IMR-90 (cell line): ENCODE measurements at regions not wholly inside any gene's neighbourhood (a gene's known extent, or its start where the extent isn't known, plus 50 kb on each side); places are given as distances from the start of the nearest gene placed in this dataset.

ENCODE experiments used
- ATAC-seq: fragments of 200-7000 bp; cut with Tn5 transposase; 2 replicates; pipeline ENCODE4 v1.9.1; 2020; ENCODE audit warnings: low read depth, mild to moderate bottlenecking, moderate library complexity
- BruUV-seq: library from RNA; stranded (reverse); fragments of 400-500 nt; replicated peaks from 2 replicates; lab custom pipeline; 2021; lab: Mats Ljungman, UMichigan
- CTCF ChIA-PET: fragments of 300-600 bp; formaldehyde crosslinking; extraction: SDS; loops from one replicate; lab custom pipeline; 2021; ENCODE audit warnings: antibody characterized with exemption; lab: Yijun Ruan, JAX
- POLR2A ChIA-PET: fragments of 300-600 bp; sonication (Branson Sonifier 250); formaldehyde crosslinking; loops from one replicate; lab custom pipeline; 2022; ENCODE audit warnings: antibody characterized with exemption; ENCODE audit not compliant: unreplicated experiment; lab: Charles Lee
- DNase-seq: peaks from one replicate; pipeline ENCODE4 v3.0.0; 2013
- H2AFZ ChIP-seq: replicated peaks from 2 replicates; pipeline ENCODE3; 2013; ENCODE audit warnings: low read length, mild to moderate bottlenecking; ENCODE audit not compliant: poor library complexity
- H2AK5ac ChIP-seq: 2 replicates; pipeline ENCODE4 v1.6.1; 2013; ENCODE audit warnings: low read depth, low read length, inconsistent platforms
- H2AK9ac ChIP-seq: replicated peaks from 2 replicates; pipeline ENCODE3; 2013; ENCODE audit warnings: mild to moderate bottlenecking, low read depth, low read length, moderate library complexity; ENCODE audit not compliant: poor library complexity
- H2BK120ac ChIP-seq: 2 replicates; pipeline ENCODE4 v1.6.1; 2013; ENCODE audit warnings: low read depth, low read length, inconsistent platforms
- H2BK15ac ChIP-seq: 3 replicates; pipeline ENCODE4 v1.6.1; 2013; ENCODE audit warnings: low read depth, low read length, inconsistent platforms
- H2BK20ac ChIP-seq: 2 replicates; pipeline ENCODE4 v1.6.1; 2013; ENCODE audit warnings: low read depth, mild to moderate bottlenecking, inconsistent platforms, low read length, moderate library complexity
- H2BK5ac ChIP-seq: 2 replicates; pipeline ENCODE4 v1.6.1; 2013; ENCODE audit warnings: mild to moderate bottlenecking, low read depth, low read length, inconsistent platforms; ENCODE audit not compliant: poor library complexity, severe bottlenecking
- H3K14ac ChIP-seq: replicated peaks from 2 replicates; pipeline ENCODE4 v1.6.1; 2013; ENCODE audit warnings: low read depth, low read length, inconsistent platforms
- H3K18ac ChIP-seq: 2 replicates; pipeline ENCODE4 v1.6.1; 2013; ENCODE audit warnings: low read depth, low read length, control low read depth
- H3K23ac ChIP-seq: 2 replicates; pipeline ENCODE4 v1.6.1; 2013; ENCODE audit warnings: low read depth, low read length, inconsistent platforms
- H3K27ac ChIP-seq: 2 replicates; pipeline ENCODE4 v1.5.1; 2013; ENCODE audit warnings: mild to moderate bottlenecking, control low read depth, low read length; ENCODE audit not compliant: insufficient read depth
- H3K27me3 ChIP-seq: 2 replicates; pipeline ENCODE4 v1.6.1; 2013; ENCODE audit warnings: low read length; ENCODE audit not compliant: control insufficient read depth, insufficient read depth
- H3K36me3 ChIP-seq: 2 replicates; pipeline ENCODE4 v1.6.1; 2013; ENCODE audit warnings: low read length, mixed read lengths; ENCODE audit not compliant: control insufficient read depth, insufficient read depth
- H3K4ac ChIP-seq: 2 replicates; pipeline ENCODE4 v1.6.1; 2013; ENCODE audit warnings: low read depth, low read length, inconsistent platforms
- H3K4me1 ChIP-seq: 2 replicates; pipeline ENCODE4 v1.6.1; 2013; ENCODE audit warnings: low read length, mixed read lengths; ENCODE audit not compliant: control insufficient read depth, insufficient read depth
- H3K4me2 ChIP-seq: 2 replicates; pipeline ENCODE4 v1.6.1; 2013; ENCODE audit warnings: low read depth, mild to moderate bottlenecking, control low read depth, low read length, moderate library complexity
- H3K4me3 ChIP-seq: 2 replicates; pipeline ENCODE4 v1.5.1; 2013; ENCODE audit warnings: low read depth, mild to moderate bottlenecking, control low read depth, low read length, moderate library complexity; ENCODE audit not compliant: insufficient read depth
- H3K56ac ChIP-seq: 2 replicates; pipeline ENCODE4 v1.6.1; 2013; ENCODE audit warnings: low read length, inconsistent platforms; ENCODE audit not compliant: insufficient read depth; ENCODE audit errors: extremely low read depth
- H3K79me1 ChIP-seq, 2 experiments: 2 replicates each; pipeline ENCODE4 v1.6.1; 2013; ENCODE audit warnings: low read length in 2 of 2, inconsistent platforms in 1 of 2, low read depth in 1 of 2
- H3K9ac ChIP-seq: 2 replicates; pipeline ENCODE4 v1.6.1; 2013; ENCODE audit warnings: low read depth, low read length, control low read depth
- H3K9me1 ChIP-seq: 2 replicates; pipeline ENCODE4 v1.6.1; 2013; ENCODE audit warnings: low read length, inconsistent platforms; ENCODE audit not compliant: insufficient read depth
- H3K9me3 ChIP-seq: 2 replicates; pipeline ENCODE4 v1.6.1; 2013; ENCODE audit warnings: low read length; ENCODE audit not compliant: control insufficient read depth, insufficient read depth
- H4K20me1 ChIP-seq: 2 replicates; pipeline ENCODE4 v1.6.1; 2013; ENCODE audit warnings: low read length, inconsistent platforms; ENCODE audit not compliant: insufficient read depth
- H4K5ac ChIP-seq: 2 replicates; pipeline ENCODE4 v1.6.1; 2013; ENCODE audit warnings: mild to moderate bottlenecking, low read depth, low read length, control low read depth
- H4K8ac ChIP-seq, 2 experiments: 2 replicates each; pipeline ENCODE4 v1.6.1; 2013; ENCODE audit warnings: low read depth in 2 of 2, low read length in 2 of 2, control low read depth in 1 of 2, inconsistent platforms in 1 of 2
- H4K91ac ChIP-seq: 2 replicates; pipeline ENCODE4 v1.6.1; 2013; ENCODE audit warnings: low read depth, low read length, inconsistent platforms; ENCODE audit not compliant: insufficient read depth
- BHLHE40 ChIP-seq: fragments of 150-350 bp; IDR thresholded peaks from 2 replicates; pipeline ENCODE4 v1.6.1; 2016; ENCODE audit warnings: mild to moderate bottlenecking, low read depth, low read length
- CEBPB ChIP-seq: IDR thresholded peaks from 2 replicates; pipeline ENCODE4 v1.6.1; 2012; ENCODE audit warnings: low read depth, low read length, improper control_type of control experiment
- CHD1 ChIP-seq: IDR thresholded peaks from 2 replicates; pipeline ENCODE4 v1.6.1; 2012; ENCODE audit warnings: low read depth, low read length, improper control_type of control experiment
- CTCF ChIP-seq: conservative IDR thresholded peaks from 2 replicates; pipeline ENCODE4 v1.5.1; 2012; ENCODE audit warnings: mild to moderate bottlenecking, low read depth, low read length, improper control_type of control experiment
- FOS ChIP-seq: fragments of 150-350 bp; IDR thresholded peaks from 2 replicates; pipeline ENCODE4 v1.6.1; 2016; ENCODE audit warnings: low read depth, low read length
- MAFK ChIP-seq: IDR thresholded peaks from 2 replicates; pipeline ENCODE4 v1.6.1; 2012; ENCODE audit warnings: low read depth, low read length, improper control_type of control experiment
- MAZ ChIP-seq: IDR thresholded peaks from 2 replicates; pipeline ENCODE4 v1.6.1; 2012; ENCODE audit warnings: low read depth, mild to moderate bottlenecking, low read length, improper control_type of control experiment, moderate library complexity, borderline replicate concordance
- MXI1 ChIP-seq: IDR thresholded peaks from 2 replicates; pipeline ENCODE4 v1.6.1; 2012; ENCODE audit warnings: low read depth, mild to moderate bottlenecking, low read length, moderate library complexity, borderline replicate concordance
- NFE2L2 ChIP-seq: fragments of 150-350 bp; IDR thresholded peaks from 2 replicates; pipeline ENCODE4 v1.6.1; 2016; ENCODE audit warnings: low read depth, mild to moderate bottlenecking, low read length
- POLR2A ChIP-seq: IDR thresholded peaks from 2 replicates; pipeline ENCODE4 v1.6.1; 2012; ENCODE audit warnings: mild to moderate bottlenecking, low read depth, low read length
- RAD21 ChIP-seq: IDR thresholded peaks from 2 replicates; pipeline ENCODE4 v1.6.1; 2012; ENCODE audit warnings: low read length, improper control_type of control experiment
- RCOR1 ChIP-seq: IDR thresholded peaks from 2 replicates; pipeline ENCODE4 v1.6.1; 2012; ENCODE audit warnings: mild to moderate bottlenecking, low read length, improper control_type of control experiment; ENCODE audit not compliant: insufficient replicate concordance
- RFX5 ChIP-seq: IDR thresholded peaks from 2 replicates; pipeline ENCODE4 v1.8.0; 2012; ENCODE audit warnings: low read depth, mild to moderate bottlenecking, low read length, moderate library complexity
- SMC3 ChIP-seq: fragments of 150-350 bp; IDR thresholded peaks from 2 replicates; pipeline ENCODE4 v1.6.1; 2016; ENCODE audit warnings: low read depth, mild to moderate bottlenecking, antibody characterized with exemption, low read length, moderate library complexity
- WGBS, 2 experiments: methylation state at CpG; one replicate each; pipeline versions ENCODE4 v1.1.5 to v1.1.7; 2013; ENCODE audit warnings: missing lambda C conversion rate in 2 of 2; ENCODE audit not compliant: insufficient read length in 1 of 2; ENCODE audit errors: extremely low coverage in 2 of 2; 5-methylcytosine and 5-hydroxymethylcytosine counted together
- dilution Hi-C: fragments of 300-500 bp; cut with HindIII; formaldehyde crosslinking; loops from one replicate; pipeline ENCODE4 v1.14.3; 2018; ENCODE audit warnings: low sequenced_read_pairs; ENCODE audit not compliant: unreplicated experiment
- in situ Hi-C: fragments of 300-500 bp; cut with MboI; formaldehyde crosslinking; loops from 3 replicates; pipeline ENCODE4 v1.14.3; 2019; ENCODE audit warnings: low sequenced_read_pairs, inconsistent platforms, mixed read lengths
- intact Hi-C: fragments of 100-400 bp; cut with micrococcal nuclease; formaldehyde crosslinking; loops from 2 replicates; pipeline ENCODE4 v1.10.0; 2022
- TF ChIP-seq, protein P1 (sequence below): fragments of 150-350 bp; IDR thresholded peaks from 2 replicates; pipeline ENCODE4 v1.6.1; 2017; ENCODE audit warnings: mild to moderate bottlenecking, antibody characterized with exemption, low read length, low read depth
- TF ChIP-seq, protein P2 (sequence below): fragments of 150-350 bp; IDR thresholded peaks from 2 replicates; pipeline ENCODE4 v1.6.1; 2016; ENCODE audit warnings: low read depth, mild to moderate bottlenecking, low read length, moderate library complexity, borderline replicate concordance

DNA sequence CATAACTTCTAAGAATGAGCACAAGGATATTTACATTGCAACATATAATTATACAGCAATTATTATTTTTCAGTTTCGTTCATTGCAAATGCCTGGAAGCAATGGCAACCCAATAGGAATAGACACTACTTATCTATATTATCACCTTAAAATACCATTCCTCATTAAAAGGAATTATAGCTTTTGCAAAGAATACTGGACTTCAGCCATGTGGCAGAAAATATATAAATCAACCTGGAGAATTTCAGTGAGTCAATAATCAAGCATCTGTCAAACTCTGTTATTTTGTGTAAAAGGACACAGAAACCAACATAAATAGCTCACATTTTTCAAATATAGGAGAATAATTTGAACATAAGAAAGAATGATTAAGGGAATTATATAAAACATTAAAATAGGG, 96.1 kb upstream of the SEMA3C start:
- ATAC-seq (no peak), DNase-seq (no peak)
- Histone ChIP-seq H3K56ac (no peak overlapping the region), H3K27me3 (no peaks in the 10 kb centered on the region), H3K9ac (no peak overlapping the region), H3K79me1 (no peaks in the 10 kb centered on the region), H3K4me3 (no peak overlapping the region), H2BK120ac (no peak overlapping the region), H2AK5ac (no peak overlapping the region), H4K5ac (no peak overlapping the region), H4K91ac (no peak overlapping the region), H2BK5ac (no peak overlapping the region), H3K9me3 (no peaks in the 10 kb centered on the region), H2AFZ (no peak overlapping the region), H3K14ac (no peak overlapping the region), H3K23ac (no peak overlapping the region), H3K4me1 (no peaks in the 10 kb centered on the region), H2BK15ac (no peak overlapping the region), H3K4ac (no peak overlapping the region), H2BK20ac (no peak overlapping the region), H3K9me1 (no peaks in the 10 kb centered on the region), H3K27ac (no peak overlapping the region), H3K18ac (no peak overlapping the region), H4K8ac (no peak overlapping the region), H2AK9ac (no peak overlapping the region), H3K36me3 (no peaks in the 10 kb centered on the region), H4K20me1 (no peaks in the 10 kb centered on the region), H3K4me2 (no peak overlapping the region)
- no TSS peak for BruUV-seq
- dilution Hi-C loops (no loop called here), in situ Hi-C loops (no loop called here), intact Hi-C loops (no loop called here)
- POLR2A ChIA-PET = no interaction called here
- no CpG with 5 or more reads among the region's 1 CpG for WGBS, 2 experiments
- no peak for TF ChIP-seq BHLHE40
- TF ChIP-seq FOS = no peak
- TF ChIP-seq, protein P1, sequence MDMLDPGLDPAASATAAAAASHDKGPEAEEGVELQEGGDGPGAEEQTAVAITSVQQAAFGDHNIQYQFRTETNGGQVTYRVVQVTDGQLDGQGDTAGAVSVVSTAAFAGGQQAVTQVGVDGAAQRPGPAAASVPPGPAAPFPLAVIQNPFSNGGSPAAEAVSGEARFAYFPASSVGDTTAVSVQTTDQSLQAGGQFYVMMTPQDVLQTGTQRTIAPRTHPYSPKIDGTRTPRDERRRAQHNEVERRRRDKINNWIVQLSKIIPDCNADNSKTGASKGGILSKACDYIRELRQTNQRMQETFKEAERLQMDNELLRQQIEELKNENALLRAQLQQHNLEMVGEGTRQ = no peak
- TF ChIP-seq SMC3 = no peak
- no peak for TF ChIP-seq RAD21
- TF ChIP-seq RFX5 = no peak
- no peak for TF ChIP-seq POLR2A
- TF ChIP-seq CEBPB = no peak
- no peak for TF ChIP-seq CHD1
- no peak for TF ChIP-seq MXI1
- TF ChIP-seq, protein P2, sequence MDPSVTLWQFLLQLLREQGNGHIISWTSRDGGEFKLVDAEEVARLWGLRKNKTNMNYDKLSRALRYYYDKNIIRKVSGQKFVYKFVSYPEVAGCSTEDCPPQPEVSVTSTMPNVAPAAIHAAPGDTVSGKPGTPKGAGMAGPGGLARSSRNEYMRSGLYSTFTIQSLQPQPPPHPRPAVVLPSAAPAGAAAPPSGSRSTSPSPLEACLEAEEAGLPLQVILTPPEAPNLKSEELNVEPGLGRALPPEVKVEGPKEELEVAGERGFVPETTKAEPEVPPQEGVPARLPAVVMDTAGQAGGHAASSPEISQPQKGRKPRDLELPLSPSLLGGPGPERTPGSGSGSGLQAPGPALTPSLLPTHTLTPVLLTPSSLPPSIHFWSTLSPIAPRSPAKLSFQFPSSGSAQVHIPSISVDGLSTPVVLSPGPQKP = no peak
- no peak for TF ChIP-seq NFE2L2
- TF ChIP-seq MAFK = no peak
- TF ChIP-seq RCOR1 = no peak
- no peak for TF ChIP-seq MAZ
- TF ChIP-seq CTCF = no peak
- CTCF ChIA-PET = no interaction called here
